CD4-positive, alpha-beta T cell treated with Interleukin-17A for 1 hour (primary cell): ENCODE measurements at regions not wholly inside any gene's neighbourhood (a gene's known extent, or its start where the extent isn't known, plus 50 kb on each side); places are given as distances from the start of the nearest gene placed in this dataset.
"Not testable (repeated sequence)": the region's sequence is repeated elsewhere in the genome, so short reads cannot be mapped to it uniquely, and the experiment has no call there.

Experiments
- DNase-seq: peaks from one replicate; pipeline ENCODE4 v3.0.0-alpha.2; 2020

DNA sequence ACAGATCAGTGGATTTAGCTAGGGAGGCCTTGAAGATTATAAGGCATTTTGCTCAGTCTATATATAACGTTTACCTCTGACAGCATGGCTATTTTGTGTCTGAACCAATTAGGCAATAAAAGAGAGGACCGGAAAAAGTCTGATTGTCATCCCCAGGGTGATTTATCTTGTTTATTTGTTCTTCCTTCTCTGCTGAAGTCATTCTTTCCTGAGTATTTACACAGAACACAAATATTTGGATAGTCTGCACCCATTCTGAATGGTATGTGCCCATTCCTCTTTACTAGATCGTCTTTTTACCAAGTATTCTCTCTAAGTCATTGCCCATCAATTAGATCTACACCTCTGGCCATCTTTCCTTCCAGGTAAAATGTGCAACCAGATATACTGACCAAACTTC lies 1602.9 kb downstream of the KCNT2 start:
- no peak for DNase-seq

DNA sequence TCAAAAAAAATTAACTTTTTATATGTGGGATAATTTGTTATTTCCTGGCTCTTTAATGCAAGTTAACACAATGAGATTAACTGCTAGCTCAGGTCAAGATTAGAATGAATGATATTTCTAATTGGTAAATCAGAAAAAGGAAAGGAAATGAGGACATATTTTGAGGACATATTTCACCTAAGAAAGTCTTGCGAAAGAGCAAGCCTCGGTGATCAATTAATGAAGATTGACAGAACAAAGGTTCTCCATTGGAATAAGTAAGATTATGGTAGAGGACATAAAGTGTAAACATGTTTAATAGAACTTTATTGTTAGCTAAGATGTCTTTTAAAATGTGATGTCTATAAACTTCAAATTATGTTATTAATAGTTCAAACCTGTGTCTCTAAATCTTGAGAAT lies 1617.8 kb downstream of the KCNT2 start:
- DNase-seq: no peak

DNA sequence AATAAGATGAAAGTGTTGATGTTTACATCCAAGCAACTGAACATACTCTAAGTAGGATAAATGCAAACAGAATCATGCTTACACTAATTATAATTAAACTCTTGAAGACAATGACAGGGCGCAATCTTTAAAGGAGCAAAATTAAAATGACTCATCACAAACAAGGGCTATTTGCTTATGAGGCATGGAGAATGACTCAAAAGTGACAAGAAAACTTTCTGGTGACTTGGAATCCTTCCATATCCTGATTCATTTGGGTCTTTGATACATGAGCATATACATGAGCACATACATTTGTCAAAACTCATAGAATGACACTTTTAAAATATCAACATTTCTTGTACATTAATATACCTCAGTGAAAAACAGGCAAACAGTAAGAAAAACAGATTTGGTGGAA lies 1632.3 kb downstream of the KCNT2 start:
- DNase-seq: no peak

DNA sequence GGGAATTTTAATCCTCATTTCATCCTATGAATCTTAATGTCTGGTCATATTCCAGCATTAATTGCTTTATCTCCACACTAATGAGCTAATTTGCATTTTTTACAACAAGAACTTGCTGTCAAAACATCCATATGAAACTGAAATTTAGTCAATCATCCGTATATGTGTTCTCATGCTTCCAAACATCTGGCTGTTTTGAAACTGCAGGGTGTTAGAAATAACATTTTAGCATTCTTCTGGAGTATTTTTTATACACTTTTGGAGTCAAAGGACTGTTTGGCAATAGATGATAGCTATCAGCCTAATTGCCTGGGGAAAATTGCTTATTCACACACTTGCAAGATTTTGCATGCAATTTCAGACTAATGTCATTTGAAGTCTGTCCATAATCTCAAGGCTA lies 1639.3 kb downstream of the KCNT2 start:
- DNase-seq: no peak

DNA sequence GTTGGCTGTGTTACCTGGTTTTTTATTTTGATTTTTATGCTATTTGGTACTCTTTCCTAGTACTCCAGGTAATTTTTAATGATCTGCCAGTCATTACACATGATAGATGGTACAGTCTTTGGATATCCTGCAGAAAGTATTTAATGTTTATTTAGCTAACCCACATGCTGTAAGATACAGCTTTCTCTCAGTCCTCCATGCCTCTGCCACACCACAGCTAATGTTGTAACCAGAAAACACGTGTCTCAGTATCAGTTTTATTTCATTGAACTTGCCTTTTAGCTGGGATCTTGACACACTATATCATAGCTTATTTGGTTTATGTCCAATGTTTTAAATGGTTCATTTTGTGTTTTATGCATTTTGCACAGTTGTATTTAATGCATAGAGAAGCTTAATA lies 1648.4 kb downstream of the KCNT2 start:
- DNase-seq: no peak

DNA sequence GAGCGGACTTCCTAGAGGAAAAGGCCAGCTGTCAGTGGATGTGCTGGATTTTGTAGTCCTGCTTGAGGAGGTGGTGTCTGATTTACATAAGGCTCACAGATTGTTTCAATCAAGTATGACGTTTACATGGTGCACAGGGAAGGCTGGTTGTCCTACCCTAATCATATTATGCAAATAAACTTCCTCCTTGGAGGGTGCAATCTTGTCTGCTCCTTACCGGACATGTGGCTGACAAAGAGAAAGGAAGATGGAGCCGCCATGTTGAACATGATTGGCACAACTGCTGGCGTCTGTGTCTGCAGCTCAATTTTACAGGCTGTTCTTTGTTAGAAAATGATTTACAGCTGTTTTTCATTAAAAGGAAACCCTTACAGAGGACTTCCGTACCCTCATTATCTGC lies 1656.1 kb downstream of the KCNT2 start:
- no peak for DNase-seq

DNA sequence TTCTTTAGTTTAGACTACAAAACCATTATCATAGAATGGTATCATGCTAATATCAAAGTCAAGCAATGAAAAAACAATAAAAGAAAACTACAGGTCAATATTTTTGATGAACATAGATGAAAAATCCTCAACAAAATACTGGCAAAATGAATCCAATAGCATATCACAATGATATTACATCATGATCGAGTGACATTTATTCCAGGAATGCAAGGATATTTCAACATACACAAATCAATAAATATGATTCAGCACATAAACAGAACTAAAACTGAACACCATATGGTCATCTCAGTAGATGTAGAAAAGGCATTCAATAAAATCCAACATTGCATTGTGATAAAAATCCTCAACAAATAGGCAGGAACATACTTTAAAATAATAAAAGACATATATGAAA lies 1657.7 kb downstream of the KCNT2 start:
- no peak for DNase-seq

DNA sequence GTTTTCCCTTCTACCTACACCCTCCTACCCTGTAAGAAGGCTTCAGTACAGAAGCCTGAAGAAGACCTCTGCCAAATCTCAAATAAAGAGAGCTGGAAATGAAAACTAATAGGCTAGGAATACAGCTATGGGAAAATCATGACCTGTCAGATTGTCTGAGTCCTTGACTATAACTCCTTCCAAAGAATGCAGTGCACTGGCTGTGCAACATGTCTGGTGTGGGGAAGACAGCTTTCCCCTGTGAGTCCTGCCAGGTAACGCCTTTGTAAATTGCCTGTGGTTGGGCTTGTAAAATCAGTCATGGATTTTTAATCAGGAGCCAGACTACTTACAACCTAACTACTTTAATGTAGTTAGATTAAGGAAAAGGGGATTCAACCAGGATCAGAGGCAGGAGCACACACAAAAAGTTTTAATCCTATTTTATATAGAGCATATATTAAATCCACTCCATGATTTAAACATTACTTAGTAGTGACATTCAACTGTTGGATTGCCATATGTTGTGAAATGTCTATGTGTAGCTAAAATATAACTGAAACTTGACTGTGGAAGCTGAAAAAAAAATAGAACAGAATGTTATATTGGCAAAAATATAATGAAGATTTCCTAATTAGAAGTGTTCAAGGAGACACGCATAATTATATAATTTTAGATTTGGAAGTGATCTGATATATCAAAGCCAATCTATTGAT lies 1667.8 kb downstream of the KCNT2 start:
- DNase-seq: no peak

DNA sequence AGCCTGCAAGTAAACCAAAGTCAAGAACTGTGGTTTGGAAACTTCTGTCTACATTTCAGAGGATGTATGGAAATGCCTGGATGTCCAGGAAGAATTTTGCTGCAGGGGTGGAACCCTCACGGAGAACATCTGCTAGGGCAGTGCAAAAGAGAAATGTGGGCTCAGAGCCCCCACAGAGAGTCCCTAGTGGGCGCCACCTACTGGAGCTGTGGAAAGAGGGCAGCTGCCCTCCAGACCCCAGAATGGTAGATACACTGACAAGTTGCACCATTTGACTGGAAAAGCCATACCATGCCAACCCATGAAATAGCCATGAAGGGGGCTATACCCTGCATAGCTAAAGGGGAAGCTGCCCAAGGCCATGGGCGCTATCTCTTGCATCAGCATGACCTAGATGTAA lies 1672.4 kb downstream of the KCNT2 start:
- no peak for DNase-seq

DNA sequence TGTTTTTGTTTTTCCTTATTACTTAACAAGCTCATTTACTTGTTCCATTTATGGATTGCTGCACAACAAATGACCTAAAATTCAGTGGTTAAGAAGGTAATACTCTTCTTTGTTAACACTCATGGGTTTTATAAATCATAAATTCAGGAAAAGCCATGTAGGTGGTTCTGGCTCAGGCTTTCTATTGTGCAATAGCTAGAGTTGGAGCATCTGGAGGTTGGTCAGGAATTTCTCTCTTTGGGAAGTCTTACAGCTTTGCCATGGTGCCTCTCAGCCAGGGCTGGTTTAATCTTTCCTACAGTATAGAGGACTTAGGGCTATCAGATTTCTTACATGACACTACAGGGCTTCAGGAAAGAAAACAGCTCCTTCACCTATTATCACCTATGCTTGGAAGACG lies 1677.1 kb downstream of the KCNT2 start:
- no peak for DNase-seq

DNA sequence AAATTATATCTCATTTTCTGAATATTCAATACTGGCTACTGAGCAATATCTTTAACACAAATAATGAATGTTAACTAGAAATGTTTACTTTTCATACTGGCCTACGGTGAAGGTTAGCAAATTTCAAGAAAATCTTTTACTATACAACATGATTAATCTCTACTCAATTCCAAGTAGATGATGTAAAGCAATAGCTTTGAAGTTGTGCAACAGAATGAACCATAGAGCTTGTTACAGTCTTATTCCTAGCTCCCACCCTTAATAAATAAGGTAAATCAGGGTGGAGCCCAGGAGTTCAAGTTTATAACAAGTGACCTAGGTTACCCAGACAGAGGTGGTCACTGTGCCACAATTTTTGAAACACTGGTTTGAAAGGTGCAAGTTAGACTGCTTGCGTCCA lies 1678.1 kb downstream of the KCNT2 start:
- DNase-seq: no peak

DNA sequence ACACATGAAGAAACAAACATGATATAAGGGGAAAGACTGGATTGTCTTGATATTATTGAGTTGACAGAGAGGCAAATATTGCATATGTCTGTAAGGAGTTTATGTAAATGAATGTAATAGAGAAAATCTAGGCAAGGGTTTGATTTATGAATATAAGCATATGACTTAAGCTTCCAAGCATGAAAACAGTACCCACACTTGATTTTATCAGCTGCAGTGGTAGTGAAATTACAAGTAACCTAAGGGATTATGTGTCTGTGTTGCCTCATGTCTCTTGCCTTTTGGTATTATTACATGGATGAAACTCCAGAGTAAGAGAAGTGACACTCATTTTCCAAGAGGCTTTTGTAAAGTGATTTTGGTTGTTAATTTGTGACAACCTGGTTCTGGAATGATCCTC lies 1678.9 kb downstream of the KCNT2 start:
- DNase-seq: no peak

DNA sequence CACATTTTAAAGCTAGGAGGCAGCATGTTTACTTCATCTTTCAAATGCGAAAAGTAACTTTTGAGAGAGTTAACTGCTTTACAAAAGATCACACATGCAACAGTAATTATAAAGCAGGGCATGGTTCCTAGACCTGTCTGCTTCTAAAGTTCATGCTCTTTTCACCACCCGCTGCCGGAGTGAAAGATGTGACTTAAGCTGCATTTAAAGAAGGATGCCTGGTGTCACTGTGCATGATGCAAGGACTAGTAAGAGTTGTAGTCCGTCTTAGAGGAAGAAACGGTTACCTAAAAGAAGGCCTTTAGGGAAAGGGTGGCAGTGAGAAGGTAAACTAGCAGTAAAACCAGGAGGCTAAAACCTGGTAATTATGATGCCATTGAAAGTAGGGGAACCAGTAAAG lies 1689.1 kb downstream of the KCNT2 start:
- DNase-seq: no peak

DNA sequence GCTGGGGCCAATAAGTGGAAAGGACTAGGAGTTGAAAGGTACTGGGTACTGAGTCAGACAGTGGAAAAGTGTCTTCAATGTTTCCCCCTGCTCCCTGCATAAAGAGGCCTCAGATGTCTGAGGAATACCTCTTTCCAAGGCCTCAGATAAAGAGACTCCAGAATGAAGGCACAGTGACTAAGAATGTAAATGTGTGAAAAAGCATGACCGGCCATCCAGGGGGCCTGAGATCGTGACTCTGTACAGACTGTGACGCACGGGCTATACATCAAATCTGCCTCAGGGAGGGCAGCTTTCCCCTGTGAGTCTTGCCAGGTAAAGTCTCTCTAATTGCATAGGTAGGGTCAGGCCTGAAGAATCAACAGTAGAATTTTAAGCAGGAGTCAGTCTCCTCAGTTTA lies 1690.5 kb downstream of the KCNT2 start:
- no peak for DNase-seq

DNA sequence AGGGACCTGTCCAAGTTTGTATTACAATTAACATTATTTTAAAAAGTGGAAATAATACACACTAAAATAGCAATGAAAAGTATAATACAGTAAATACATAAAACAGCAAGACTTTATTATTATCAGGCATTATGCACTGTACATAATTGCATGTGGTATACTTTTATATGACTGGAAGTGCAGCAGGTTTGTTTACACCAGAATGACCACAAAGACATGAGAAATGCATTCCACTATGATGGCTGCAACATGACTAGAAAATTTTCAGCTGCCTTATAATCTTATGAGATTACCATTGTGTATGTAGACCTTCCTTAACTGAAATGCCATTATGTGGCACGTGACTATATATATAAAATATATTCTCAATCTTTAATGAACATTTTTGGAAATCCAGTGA lies 1699.6 kb downstream of the KCNT2 start:
- no peak for DNase-seq

DNA sequence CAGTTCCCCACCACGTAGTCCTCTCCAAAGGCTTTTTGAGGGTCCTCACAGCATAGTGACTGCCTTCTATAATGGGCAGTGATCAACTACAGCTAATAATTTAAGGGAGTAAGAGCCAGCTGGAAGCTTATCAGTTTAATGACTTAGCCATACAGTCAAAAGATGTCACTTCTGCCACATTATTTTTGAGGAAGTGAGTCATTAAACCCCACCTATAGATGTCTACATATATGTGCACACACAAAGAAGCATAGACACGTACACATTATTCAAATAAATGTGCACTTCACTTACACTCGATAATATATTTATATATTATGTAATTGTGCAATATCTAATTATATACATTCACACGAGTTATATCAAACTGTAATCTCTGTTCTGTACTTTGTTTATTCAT lies 1704.7 kb downstream of the KCNT2 start:
- no peak for DNase-seq

DNA sequence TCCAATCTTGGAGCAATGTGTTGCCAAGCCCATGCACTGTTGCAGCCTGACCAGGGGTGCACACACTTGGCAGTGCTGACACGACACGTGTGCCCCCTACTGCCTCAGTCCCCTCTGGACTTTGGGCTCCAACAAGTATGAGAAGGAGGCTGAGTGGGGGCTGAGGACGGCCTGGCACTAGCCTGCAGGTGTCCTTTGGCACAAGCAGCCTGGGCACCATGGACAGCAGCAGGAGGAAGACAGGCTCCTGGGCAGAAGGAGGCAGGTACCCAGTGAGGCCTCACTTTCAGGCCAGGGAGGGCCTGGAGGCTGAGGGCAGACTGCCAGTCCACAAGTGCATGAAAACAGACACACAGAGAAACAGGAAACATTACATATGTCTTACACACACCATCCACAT lies 1702.9 kb upstream of the B3GALT2 start:
- no peak for DNase-seq

DNA sequence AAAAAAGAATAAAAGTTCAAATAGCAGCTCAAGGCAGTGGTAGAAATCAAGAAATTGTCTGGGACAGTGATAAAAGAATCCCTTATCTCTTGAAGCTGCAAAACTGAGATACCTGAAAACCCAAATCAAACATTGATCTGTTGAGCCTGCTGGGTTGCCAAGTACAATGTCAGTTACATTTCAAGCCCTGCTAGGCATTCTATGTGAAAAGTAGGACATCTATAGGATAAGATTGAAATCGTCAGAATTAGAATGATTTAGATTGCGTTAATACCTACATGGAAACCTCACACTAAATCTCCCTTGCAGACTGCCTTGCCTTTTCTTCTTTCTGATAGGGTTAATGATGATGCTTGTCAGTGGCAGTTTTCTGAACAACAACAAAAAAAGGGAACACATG lies 1684.4 kb upstream of the B3GALT2 start:
- no peak for DNase-seq

DNA sequence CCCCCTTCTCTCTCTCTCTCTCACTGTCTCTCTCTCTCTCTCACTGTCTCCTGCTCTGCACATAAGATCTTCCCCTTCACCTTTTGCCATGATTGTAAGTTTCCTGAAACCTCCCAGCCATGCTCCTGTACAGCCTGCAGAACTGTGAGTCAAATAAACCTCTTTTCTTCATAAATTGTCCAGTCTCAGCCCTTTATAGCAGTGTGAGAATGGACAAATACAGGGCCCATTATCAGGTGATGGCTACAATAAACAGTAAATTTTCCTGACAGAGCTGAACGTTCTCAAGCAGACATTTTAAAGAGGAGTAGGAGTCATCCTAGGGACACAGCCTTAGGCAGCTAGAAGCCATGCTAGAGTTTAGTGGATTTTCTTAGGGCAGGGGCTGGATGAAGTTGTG lies 1679.7 kb upstream of the B3GALT2 start:
- DNase-seq: no peak

DNA sequence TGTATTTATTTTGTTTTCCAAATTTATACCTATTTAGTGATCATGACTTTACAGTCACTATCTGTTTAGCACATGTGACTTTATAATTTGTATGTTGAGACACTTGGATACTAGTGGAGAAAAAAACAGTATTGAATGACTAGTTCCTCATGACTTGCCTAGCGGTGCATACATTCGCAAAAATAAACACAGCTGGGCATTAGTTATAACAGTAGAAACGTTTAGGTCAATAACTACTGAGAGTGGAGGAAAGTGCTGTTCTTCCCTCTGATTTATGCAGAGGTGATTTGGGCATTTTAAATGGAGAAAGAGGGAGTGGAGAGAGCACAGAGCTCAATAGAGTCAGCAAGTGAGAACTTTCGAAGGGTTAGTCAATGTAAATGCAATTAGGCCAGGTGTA lies 1679.0 kb upstream of the B3GALT2 start:
- no peak for DNase-seq

DNA sequence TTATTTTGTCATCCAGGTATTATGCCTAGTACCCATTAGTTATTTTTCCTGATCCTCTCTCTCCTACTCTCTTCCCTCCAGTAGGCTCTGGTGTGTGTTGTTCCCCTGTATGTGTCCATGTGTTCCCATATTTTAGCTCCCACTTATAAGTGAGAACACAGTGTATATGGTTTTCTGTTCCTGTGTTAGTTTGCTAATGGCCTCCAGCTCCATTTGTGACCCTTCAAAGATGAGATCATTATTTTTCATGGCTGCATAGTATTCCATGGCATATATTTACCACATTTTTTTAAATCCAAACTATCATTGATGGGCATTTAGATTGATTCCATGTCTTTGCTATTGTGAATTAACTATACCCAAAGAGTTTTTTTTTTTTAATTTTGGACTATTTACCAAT lies 1675.7 kb upstream of the B3GALT2 start:
- DNase-seq: no peak

DNA sequence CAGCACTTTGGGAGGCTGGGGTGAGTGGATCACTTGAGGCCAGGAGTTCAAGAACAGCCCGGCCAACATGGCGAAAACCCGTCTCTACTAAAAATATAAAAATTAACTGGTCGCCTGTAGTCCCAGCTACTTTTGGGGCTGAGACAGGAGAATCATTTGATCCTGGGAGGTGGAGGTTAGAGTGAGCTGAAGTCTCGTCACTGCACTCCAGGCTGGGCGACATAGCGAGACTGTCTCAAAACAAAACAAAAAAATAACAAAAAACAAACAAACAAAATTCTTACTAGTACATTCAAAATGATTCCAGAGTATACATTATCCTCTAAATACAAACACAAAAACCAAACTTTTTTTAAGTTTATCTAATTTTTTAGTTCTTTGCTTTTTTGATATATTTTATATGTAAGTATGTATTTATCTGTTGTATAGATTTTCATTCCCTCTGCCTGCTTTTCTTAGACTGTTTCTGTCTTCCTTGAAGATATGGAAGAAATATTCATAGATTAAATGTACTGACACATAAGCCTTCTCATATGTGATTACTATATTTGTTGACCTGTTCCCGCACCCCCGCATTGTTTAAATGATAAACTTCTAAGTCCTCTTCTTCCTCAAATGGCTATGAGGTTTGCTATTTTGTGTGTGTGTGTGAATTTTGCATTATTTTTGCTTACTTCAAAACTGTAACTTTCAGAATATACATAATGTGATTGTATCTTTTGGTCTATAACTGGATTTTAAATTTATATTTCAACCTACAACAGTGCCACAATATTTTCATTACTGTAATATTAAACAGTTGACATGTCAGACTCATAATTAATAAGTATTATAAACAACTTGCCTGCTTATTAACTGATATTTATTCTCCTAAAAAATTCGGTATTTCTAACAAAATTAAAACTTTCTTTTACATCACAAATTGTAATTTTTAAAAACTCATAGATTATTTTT lies 1674.1 kb upstream of the B3GALT2 start:
- DNase-seq: no peak

DNA sequence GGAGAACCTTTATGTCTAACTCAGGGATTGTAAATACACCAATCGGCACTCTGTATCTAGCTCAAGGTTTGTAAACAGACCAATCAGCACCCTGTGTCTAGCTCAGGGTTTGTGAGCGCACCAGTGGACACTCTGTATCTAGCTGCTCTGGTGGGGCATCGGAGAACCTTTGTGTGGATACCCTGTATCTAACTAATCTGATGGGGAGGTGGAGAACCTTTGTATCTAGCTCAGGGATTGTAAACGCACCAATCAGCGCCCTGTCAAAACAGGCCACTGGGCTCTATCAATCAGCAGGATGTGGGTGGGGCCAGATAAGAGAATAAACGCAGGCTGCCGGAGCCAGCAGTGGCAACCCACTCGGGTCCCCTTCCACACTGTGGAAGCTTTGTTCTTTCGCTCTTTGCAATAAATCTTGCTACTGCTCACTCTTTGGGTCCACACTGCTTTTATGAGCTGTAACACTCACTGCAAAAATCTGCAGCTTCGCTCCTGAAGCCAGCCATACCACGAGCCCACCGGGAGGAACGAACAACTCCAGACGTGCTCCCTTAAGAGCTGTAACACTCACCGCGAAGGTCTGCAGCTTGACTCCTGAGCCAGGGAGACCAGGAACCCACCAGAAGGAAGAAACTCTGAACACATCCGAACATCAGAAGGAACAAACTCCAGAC lies 1673.2 kb upstream of the B3GALT2 start:
- not testable (repeated sequence) for DNase-seq
